Stimulated activated CD4-positive, alpha-beta T cell treated with anti-CD3 and anti-CD28 coated beads, Interleukin-1b, Interleukin-23, amount 100 ng/mL, for 4 hours (primary cell): ENCODE measurements at regions not wholly inside any gene's neighbourhood (a gene's known extent, or its start where the extent isn't known, plus 50 kb on each side); places are given as distances from the start of the nearest gene placed in this dataset.
"Not testable (repeated sequence)": the region's sequence is repeated elsewhere in the genome, so short reads cannot be mapped to it uniquely, and the experiment has no call there.

Experiments
- DNase-seq, 2 donors: peaks; one replicate each; pipeline ENCODE4 v3.0.0-alpha.2; 2020; ENCODE audit warnings: low read depth in 2 of 2

GRCh38 chr15:38733331-38733730, 168.7 kb upstream of the RASGRP1 start:
- DNase-seq: no peak

DNA sequence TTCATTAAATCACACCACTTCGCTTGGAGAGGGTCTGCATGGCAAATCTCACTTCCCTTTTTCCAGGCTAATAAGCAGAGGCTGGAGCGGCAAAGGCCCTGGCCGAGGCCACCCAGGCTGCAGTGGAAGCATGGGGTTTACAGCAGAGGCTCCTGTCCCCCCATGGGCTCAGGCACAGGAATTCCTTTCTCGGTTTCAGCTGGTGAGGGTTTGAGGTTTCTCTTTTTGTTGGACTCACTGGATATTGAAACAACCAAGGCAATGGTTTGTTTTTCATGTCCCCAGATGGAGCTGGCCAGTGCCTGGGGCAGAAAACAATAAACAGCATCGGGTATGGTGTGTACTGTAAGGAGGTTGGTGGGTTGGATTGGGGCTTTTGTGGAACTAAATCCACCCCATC, 175.6 kb upstream of the RASGRP1 start:
- no peak for DNase-seq

- DNase-seq: no peak
Observed at GRCh38 chr15:38743147-38743546, 178.5 kb upstream of the RASGRP1 start.

DNA sequence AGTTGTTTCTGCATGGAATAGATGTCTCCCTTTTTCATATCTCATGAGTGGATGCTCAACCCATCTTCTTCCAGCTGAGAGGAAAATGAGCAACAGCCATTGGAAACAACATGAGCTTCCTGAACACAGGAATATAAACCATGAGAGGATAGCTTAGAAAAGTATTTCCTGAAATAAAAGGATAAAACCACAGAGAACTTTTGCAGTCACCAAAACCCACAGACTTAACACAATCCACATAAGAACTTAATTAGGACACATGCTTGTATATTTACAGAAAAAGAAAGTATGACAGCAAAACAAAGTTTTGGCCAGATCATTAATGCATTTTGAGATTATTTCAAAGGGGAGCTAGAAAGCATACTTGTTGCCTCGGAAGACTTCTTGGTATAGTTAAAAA, 180.5 kb upstream of the RASGRP1 start:
- DNase-seq: no peak

DNA sequence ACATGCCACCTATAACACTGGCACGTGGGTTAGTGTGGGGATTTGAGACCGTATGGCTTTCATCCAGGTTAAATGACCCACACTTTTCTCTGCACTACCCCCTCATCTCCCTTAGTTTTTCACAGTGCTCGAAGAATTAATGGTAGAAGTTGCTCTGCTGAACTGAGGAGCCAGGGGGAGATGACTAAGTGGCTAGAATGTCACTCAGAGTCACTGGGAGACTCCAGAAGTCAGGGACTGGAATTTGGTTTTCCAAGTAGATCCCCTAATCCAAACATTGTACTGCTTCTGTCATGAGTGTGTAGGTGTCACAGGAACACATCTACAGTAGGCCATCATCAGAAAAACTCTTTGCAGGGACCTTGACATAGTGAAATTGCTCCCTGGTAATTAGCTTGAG, 181.0 kb upstream of the RASGRP1 start:
- no peak for DNase-seq

- no peak for DNase-seq
Observed at GRCh38 chr15:38746211-38746610, 181.6 kb upstream of the RASGRP1 start.

- DNase-seq: no peak
Observed at GRCh38 chr15:38748710-38749109, 184.1 kb upstream of the RASGRP1 start.

GRCh38 chr15:38750786-38751185, 186.2 kb upstream of the RASGRP1 start:
- no peak for DNase-seq

- no peak for DNase-seq
Observed at GRCh38 chr15:38755718-38756117, 191.1 kb upstream of the RASGRP1 start.

DNA sequence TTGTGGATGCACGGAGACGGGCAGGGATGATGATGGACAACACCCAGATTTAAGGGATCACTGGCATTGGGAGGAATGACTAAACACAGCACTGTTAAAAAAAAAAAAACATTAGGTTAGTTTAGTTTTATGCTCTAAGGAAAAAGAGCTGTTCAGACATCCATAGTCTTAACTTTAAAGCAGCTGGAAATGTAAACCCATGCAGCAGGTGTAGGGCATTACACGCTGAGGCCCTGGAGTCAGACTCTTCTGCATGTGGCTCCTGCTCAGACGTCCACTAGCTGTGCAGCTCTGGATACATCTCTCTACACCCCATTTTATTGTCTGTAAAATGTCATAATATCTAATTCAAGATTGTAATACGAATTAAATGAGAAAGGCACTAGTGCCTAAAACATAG, 191.8 kb upstream of the RASGRP1 start:
- DNase-seq: no peak

GRCh38 chr15:38758043-38758442, 193.4 kb upstream of the RASGRP1 start:
- DNase-seq: no peak

- no peak for DNase-seq
Observed at GRCh38 chr15:38761681-38762080, 197.1 kb upstream of the RASGRP1 start.

DNA sequence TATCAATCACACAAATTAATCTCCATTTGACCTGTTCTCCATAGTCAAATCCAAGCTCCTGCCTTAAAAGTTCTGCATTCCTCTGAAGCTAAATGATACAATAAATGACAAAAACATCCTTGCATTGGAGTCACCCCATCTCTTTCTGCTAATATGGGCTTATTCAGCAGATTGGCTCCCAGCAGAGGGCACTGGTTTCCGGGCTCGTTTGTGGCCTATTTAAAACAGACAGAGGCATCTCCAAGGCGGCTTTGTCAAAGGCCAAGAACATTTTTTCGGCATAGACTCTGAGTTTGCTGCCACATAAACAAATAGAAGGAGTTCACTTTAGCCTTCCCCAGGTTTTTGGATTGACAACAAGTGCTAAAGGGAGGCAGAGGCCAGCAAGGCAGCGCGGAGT, 204.4 kb upstream of the RASGRP1 start:
- DNase-seq: no peak

GRCh38 chr15:38769492-38769891, 204.9 kb upstream of the RASGRP1 start:
- no peak for DNase-seq

- not testable (repeated sequence) for DNase-seq
Observed at GRCh38 chr15:38774076-38774475, 209.5 kb upstream of the RASGRP1 start.

- no peak for DNase-seq
Observed at GRCh38 chr15:38781196-38781595, 216.6 kb upstream of the RASGRP1 start.

DNA sequence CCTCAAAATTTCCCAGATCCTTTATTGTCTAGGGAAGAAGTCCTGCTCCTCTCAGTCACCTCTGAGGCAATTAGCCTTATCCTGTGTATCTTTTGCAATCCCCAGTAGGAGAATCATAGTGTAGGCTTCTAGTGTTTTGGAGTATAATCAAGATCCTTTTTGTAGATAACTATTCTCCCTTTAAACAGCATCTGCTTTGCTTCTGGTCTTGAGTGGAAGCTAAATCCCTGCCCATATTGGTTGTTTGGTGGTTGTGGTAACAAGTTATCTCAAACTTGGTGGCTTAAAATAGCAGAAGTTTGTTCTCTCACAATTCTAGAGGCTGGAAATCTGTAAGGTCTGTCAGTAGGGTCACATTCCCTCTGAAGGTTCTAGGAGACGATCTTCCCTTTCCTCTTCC, 217.5 kb upstream of the RASGRP1 start:
- DNase-seq: no peak

DNA sequence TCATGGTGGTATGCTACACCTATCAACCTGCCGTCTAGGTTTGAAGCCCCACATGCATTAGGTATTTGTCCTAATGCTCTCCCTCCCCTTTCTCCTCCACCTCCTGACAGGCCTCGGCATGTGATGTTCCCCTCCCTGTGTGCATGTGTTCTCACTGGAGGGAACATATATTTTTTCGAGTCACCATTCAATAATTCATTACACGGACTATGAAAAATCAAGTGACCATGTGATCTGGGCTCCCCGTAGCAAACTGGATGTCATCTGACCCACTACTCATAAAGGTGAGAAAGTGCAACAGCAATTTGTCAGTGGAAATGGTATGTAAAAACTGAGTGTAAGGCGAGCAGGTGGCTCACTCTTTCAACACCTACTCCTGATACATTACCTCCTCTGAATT, 224.3 kb upstream of the RASGRP1 start:
- no peak for DNase-seq

DNA sequence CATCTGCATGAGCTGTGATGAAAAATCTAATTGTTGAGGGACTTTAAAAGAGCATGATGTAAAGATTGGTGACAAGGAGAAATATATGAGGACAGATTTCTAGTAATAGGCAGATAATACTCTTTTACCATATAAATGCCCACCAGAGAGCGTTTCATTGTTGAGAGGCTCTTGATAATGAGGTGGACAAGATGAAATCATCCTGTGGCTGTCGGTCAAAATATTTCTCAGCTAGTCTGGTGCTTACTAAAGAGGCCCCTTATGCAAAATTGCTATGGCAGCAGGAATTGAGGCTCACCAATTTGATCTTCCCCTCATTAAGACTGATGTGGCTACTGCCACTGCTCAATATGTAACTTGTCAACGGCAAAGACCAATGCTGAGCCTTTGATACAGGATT, 225.0 kb upstream of the RASGRP1 start:
- no peak for DNase-seq

- DNase-seq: no peak
Observed at GRCh38 chr15:38793206-38793810, 228.7 kb upstream of the RASGRP1 start.

- no peak for DNase-seq
Observed at GRCh38 chr15:38795471-38796245, 231.0 kb upstream of the RASGRP1 start.

GRCh38 chr15:38796589-38796988, 232.0 kb upstream of the RASGRP1 start:
- no peak for DNase-seq

GRCh38 chr15:38797506-38797905, 232.9 kb upstream of the RASGRP1 start:
- DNase-seq: not testable (repeated sequence)

DNA sequence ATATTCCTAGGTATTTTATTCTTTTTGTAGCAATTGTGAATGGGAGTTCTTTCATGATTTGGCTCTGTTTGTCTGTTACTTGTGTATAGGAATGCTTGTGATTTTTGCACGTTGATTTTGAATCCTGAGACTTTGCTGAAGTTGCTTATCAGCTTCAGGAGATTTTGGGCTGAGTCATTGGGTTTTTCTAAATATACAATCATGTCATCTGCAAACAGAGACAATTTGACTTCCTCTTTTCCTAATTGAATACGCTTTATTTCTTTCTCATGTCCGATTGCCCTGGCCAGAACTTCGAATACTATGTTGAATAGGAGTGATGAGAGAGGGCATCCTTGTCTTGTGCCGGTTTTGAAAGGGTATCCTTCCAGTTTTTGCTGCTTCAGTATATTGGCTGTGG, 234.6 kb upstream of the RASGRP1 start:
- DNase-seq: not testable (repeated sequence)
